Stimulated activated naive CD8-positive, alpha-beta T cell treated with anti-CD3 and anti-CD28 coated beads, Interleukin-15, Interleukin-2, amounts not matched to agents 100 U/mL and 50 U/mL, for 24 hours (primary cell): ENCODE measurements at regions not wholly inside any gene's neighbourhood (a gene's known extent, or its start where the extent isn't known, plus 50 kb on each side); places are given as distances from the start of the nearest gene placed in this dataset.
"Not testable (repeated sequence)": the region's sequence is repeated elsewhere in the genome, so short reads cannot be mapped to it uniquely, and the experiment has no call there.

Experiments used
- ATAC-seq: fragments of 150-1000 bp; cut with Tn5 transposase; one replicate; pipeline ENCODE4 v1.10.0; 2021
- DNase-seq: peaks from one replicate; pipeline ENCODE4 v3.0.0; 2021

DNA sequence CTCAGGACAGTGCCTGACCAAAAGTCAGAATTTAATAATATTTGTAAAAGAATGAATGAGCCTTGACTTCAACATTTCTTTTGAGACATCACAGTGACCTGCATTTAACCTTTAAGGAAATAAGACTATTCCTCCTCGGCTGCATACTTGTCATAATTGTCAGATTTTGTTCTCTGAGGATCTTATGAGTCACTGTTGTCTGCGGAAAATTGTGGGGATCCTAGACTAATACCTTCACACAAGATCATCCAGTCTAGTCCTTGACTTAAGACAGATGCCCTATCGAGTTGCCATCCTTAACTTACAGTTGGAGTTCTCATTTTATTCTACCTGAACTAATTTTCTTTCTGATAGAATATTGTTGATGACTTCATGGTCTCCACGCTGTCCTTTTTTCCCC is 198.4 kb downstream of the DLEU7 start:
- ATAC-seq (no peak), DNase-seq (no peak)

GRCh38 chr13:50646070-50646469 is 197.4 kb downstream of the DLEU7 start:
- no peak for ATAC-seq
- DNase-seq: no peak

- ATAC-seq: no peak
- no peak for DNase-seq
These were observed 194.3 kb downstream of the DLEU7 start for GRCh38 chr13:50649211-50649610.

DNA sequence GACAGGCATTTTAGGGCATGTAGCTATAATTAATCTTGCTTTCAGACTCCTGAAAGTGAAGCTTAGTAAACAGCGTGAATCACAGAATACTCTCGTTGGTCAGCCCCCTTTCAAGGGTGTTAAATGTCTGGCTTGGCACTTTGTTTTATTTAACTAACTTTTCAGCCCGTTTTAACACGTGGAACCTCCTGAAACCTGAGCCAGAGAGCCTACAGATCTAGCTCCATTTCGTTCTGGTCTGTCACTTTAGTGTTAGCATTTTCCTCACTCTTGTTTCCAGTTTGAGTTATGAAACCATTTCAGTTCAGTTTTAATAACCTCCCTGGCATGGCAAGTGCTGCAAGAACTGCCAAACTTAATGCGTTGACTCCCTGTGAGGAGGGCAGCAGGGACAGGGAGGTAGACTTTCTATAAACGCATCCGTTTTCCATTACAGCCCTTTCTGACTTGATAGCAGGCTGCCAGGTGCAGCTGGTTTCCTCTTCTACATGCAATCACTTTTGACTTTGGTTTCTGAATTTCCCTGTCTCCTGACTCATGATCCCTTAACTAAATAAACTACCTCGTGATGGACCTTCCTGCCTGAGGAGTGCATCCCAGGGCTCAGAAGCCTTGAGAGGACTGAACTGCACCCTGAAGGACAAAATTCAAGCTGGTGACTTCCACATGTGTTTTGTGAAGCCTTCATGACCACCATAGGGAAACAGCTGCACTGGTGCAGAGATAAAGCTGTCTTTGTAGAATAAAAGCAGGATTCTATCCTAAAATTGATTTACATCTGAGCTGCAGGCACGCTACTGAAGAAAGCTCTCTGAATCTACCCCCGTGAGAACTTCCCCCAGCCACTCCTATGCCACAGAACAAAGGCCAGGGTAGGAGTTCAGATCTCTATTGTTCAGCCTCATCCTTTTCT is 192.6 kb downstream of the DLEU7 start:
- ATAC-seq: no peak
- DNase-seq: no peak

DNA sequence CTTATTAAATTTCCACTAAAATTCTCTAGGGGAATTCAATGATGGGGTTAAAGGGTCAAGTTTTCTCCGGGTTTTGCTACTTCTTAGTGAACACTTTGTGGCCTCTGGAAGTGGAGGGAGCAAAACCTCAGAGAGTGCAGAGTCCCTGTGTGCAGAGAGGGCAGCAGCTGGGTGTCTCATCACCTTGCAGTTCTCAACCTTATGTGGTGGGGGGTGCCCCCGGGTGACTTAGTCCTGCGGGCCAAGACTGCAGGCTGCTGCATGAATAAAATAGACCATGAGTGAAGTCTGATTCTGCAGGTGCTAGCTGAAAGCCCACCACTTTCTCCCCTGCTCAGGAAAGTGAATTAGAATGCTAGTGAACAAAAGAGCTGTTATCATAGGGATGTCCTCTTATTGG is 191.6 kb downstream of the DLEU7 start:
- DNase-seq (no peak), ATAC-seq (no peak)

- DNase-seq (no peak), ATAC-seq (no peak)
These were observed 189.2 kb downstream of the DLEU7 start for GRCh38 chr13:50654331-50654730.

DNA sequence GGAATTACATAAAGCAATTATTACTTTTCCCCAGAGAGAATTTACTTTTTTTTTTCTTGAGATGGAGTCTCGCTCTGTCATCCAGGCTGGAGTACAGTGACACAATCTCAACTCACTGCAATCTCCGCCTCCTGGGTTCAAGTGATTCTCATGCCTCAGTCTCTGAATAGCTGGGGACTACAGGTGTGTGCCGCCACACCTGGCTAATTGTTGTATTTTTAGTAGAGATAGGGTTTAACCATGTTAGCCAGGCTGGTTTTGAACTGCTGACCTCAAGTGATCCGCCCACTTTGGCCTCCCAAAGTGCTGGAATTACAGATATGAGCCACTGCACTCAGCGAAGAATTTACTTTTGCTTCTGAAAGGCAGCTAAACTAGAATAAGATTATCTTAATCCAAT is 181.6 kb downstream of the DLEU7 start:
- ATAC-seq: not testable (repeated sequence)

DNA sequence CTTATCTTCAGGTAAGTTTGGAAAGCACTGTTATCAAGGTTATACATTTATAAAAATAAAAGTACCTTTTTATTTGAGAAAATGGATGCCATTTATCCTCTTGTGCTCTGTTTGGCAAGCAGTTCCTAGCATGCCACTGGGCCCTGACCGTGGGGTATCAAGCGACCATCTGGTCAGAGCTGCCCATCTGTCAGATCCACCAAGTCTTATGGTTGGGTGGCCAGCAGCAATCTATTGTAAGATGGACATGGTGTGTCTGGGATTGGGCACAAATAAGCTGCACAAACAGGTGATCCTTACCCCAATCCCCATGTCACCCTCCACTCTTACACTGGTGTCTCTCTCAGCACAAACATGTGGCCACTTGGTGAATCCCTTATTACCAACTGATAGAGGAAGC is 178.5 kb downstream of the DLEU7 start:
- no peak for ATAC-seq

More for the DNA sequence above, 181.6 kb downstream of the DLEU7 start:
- not testable (repeated sequence) for DNase-seq

GRCh38 chr13:50668049-50668448 is 175.4 kb downstream of the DLEU7 start:
- DNase-seq: no peak
- ATAC-seq: no peak

More for the DNA sequence above, 178.5 kb downstream of the DLEU7 start:
- DNase-seq: no peak

GRCh38 chr13:50668691-50669271 is 174.7 kb downstream of the DLEU7 start:
- no peak for DNase-seq
- no peak for ATAC-seq

DNA sequence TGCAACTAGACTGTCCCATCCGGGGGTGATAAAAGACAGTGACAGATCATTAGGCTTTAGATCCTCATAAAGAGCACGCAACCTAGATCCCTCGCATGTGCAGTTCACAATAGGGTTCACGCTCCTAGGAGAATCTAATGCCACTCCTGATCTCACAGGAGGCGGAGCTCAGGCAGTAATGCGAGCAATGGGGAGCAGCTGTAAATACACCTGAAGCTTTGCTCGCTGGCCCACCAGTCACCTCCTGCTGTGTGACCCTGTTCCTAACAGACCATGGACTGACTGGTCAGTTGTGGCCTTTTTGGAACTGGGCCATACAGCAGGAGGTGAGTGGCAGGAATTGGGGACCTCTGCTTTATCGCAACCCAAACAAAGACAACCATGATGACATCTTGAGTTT is 173.2 kb downstream of the DLEU7 start:
- DNase-seq (no peak), ATAC-seq (no peak)

- ATAC-seq (no peak), DNase-seq (no peak)
These were observed 172.5 kb downstream of the DLEU7 start for GRCh38 chr13:50670847-50671496.

DNA sequence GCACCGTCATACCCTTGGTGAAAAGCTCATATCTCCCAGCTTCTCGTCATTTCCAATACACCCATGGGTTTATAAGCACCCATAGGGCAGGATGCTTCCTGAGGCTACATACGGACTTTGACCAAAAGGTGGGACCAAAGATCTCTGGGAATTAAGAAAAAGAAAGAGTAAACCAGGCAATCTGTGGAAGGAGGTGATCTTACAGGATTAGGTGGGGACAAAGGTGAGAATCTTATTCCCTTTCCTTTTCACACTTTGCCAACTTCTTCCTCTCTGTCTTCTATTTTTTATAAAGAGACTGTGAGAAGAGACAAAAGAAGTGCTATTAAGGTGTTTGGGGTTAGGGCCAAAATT is 172.0 kb downstream of the DLEU7 start:
- no peak for DNase-seq
- ATAC-seq: no peak

DNA sequence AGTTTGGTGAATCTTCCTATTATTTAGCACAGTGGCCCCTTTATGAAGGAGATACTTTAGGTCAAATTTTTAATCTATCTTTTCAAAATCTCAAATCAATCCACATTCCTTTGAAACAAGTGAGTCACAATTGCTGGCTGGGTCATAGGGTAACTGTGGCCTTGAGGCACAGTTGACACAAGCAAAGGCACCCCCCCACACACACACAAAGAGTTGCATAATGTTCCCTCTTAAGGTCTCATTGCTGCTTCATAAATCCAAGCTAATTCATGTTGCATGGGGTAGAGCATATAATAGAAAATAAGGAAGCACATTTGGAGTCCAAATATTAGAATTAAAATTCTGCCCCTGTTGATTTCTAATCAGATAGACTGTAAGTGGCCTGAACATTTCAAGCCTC is 171.5 kb downstream of the DLEU7 start:
- DNase-seq (no peak), ATAC-seq (no peak)

DNA sequence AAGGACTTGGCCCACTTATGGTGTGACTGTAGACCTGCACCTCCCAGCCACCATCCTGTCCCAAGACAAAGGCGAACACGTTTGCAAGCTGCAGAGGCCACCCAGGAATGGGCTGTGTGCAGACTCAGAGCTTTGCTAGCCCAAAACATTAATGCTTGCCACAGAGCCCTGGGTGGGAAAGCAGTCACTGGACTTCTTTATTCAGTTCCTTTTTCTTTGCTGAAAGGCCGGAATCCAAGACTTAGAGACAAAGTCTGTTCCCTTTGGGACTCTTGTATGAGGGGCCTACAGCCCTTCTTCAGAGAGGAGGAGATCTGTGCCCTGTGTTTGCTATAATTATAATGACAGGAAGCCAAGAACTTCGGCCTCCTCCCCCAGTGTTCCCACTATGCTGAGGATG is 167.8 kb downstream of the DLEU7 start:
- no peak for DNase-seq
- no peak for ATAC-seq

DNA sequence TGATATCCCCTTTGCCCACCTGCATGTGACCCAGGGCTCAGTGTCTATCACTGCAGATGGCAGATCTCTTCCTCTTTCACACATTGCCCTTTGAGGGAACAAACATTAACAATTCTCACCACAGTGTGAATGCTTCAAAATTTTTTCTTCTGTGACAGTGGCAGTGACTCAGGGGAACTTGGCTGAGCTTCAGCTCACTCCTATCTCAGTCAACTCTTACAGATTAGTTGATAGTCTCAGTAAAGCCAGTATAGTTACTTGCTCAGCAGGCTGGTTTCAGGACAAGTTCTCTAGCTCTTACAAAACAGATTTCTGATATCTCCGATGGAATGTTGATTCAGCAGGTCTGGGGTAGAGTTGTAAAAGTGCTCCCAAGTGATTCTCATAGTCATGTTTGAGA is 166.9 kb downstream of the DLEU7 start:
- ATAC-seq (peak; percentile 59), DNase-seq (no peak)

DNA sequence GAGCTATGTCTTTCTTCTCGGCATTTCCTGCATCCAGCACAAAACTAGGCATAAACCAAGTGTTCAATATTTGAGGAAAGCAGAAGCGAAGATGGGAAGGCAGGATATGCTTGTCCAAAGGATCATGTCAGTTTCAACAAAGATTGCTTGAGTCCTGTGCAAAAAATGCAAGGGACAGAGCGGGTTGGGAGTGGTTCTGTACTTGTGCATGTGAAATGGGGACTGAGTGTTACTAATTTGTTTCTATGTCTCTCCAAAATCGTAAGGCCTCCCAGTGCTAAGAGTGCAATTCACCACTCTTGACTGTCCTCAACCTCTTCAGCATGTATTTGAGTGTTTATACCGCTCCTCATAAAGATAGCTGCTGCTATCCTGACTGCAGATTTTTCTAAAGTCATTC is 166.2 kb downstream of the DLEU7 start:
- DNase-seq: no peak
- ATAC-seq: no peak

DNA sequence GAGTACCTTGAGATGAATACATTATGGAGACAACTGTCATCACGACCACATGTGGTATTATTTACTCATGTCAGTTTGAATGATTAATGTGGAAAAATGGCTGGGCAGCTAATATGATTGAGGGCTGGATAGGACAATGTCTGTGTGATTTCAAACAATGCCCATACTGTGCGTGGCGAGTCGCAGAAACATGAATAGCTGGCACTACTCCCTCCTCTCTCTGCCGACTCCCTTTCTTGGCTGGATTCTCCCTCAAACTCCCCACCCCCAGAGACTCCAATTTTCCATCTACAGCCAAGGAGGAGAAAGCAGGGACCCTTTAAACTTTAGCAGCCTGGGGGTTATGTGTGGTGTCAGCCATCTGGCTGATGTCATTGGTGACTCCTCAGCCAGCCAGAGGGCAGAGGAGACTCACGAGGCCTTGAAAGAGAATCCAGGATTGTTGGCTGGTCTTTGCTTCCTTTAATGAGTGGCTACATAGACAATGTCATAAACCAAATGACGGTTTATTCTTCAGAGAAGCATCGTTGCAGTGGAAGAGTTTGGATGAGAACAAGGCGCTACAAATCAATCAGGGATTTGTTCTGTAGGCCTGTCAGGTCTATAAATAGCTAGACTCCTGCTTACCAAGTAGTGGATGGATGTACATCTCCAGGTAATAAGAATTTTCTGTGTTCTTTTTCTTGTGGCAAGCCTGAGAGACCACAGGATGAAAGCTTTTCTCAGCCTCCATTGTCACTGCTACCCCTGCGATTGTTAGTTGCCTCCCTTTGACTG is 165.6 kb downstream of the DLEU7 start:
- no peak for DNase-seq
- no peak for ATAC-seq

DNA sequence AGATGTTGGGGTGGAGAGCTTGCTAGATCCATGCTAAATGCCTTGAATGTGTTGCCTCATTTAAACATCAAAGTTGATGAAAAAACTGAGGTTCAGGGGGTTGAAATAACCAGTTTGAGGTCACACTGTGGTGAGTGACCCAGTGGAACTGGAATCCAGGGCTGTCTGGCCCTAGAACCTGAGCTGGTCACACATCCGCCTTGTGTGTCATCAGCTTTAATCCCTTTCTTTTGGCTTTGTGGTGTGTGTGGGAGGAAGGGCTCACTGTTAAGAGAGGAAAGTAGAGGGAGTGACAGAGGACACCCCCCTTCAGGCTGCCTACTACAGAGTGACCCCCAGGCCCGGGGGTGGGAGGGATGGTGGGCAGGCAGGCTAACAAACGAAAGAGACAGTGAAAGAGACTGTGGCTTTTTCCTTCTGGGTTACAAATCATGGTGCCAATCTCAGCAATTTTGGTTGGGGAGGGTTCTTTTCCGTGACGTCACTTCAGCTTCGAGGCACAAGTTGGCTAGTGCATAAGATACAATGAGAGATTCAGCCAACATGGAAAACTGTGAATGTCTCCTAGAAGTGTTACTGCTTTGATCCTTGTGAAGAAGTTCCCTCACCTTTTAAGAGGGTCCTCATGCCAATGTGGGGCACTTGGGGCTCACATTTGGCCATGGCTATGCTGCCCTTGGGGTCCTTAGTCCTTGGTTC is 164.9 kb downstream of the DLEU7 start:
- ATAC-seq (no peak), DNase-seq (no peak)

DNA sequence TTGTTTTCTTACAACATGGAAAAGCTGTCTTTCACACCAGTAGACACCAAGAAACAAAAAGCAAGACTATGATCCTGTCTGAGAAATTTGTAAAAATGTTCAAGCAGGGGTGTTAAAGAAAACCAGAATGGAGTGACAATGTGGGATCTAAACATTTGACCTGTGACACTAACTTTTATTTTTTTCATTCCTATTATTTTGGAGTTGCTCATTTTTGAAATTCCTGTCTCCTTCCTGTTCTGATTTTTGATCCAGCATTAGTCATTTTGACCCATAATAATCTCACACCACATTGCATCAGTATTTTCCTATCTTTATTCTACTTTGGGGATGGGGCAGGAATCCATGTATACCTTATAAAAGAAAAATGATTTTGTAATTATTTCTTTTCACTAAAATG is 164.2 kb downstream of the DLEU7 start:
- no peak for ATAC-seq
- DNase-seq: no peak

DNA sequence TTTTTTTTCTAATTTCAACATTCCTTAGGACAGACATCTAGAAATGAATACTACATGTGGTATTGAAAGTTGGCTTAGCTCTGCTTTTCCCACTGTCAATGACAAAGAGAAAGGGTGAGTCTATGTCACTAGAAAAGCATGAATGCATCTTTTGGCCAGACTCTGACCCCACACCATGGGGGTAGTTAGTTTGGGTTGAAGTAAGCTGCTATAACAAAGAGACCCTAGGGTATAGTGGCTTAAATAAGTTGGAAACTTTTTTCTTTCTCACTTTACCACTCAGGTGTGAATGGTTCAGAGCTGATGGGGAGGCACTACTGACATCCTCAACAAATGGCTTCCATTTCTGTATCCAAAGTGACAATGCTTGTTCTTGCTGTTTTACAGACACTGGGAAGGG is 161.5 kb downstream of the DLEU7 start:
- ATAC-seq (no peak), DNase-seq (no peak)

GRCh38 chr13:50682966-50683365 is 160.5 kb downstream of the DLEU7 start:
- no peak for ATAC-seq
- DNase-seq: no peak
